Ammon's horn (tissue), 1 donor: ENCODE measurements at regions not wholly inside any gene's neighbourhood (a gene's known extent, or its start where the extent isn't known, plus 50 kb on each side); places are given as distances from the start of the nearest gene placed in this dataset.
"Not testable (repeated sequence)": the region's sequence is repeated elsewhere in the genome, so short reads cannot be mapped to it uniquely, and the experiment has no call there.

Experiments
- DNase-seq: peaks from one replicate; pipeline ENCODE4 v3.0.0-alpha.2; 2016; ENCODE audit warnings: low spot score

- DNase-seq: no peak
Measured at GRCh38 chr4:132094017-132094416, 1055.1 kb upstream of the PCDH10 start.

DNA sequence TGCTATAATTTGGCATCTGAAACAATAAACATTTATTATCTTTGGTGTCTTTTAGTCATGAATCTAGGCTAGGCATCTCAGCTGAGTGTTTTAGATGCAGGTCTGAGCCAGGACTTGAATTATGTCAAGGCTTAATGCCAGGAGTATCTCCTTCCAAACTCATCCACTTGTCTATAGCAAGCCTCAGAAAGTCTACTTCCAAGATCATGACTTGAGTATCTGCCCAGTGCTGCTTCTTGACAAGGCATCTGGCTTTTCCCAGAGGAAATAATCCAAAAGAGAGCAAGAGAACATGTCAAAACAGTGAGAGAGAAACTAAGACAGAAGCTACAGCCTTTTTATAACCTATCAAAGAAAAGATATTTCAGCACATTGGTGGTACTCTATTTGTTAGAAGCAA, 1052.1 kb upstream of the PCDH10 start:
- no peak for DNase-seq

- DNase-seq: no peak
Measured at GRCh38 chr4:132101526-132101925, 1047.6 kb upstream of the PCDH10 start.

GRCh38 chr4:132108784-132109183, 1040.3 kb upstream of the PCDH10 start:
- DNase-seq: no peak

DNA sequence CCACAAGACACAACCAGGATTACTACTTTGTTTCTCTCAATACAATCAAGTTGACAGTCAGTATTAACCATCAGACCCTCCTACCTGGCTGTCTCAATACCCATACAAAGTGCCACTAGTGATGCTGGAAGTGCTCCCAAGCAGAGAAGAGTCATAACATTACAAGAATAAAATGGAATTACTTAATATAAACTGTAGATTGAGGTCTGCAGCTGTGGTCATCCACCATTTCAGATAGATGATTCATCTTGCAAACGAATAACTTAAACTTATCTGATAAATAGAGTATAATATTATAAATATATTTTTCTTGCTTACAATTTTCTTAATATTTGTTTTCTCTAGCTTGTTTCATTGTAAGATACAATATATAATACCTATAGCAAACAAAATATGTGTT, 1034.2 kb upstream of the PCDH10 start:
- no peak for DNase-seq

DNA sequence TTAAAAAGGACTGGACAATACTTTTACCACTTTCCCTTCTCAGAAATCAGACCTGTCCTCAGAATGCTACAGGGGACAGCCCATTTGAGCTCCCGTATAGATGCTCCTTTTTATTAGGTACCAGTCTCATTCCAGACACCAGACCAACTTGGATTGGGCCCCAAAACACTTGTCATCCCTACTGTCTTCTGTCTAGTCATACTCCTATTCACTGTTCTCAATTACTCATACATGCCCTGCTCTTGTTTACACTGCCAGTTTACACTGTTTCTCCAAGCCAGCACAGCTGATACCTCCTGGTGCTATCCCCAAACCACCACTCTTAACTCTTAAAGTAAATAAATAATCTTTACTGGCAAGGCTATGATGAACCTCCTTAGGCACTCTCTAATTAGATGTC, 1026.4 kb upstream of the PCDH10 start:
- not testable (repeated sequence) for DNase-seq

DNA sequence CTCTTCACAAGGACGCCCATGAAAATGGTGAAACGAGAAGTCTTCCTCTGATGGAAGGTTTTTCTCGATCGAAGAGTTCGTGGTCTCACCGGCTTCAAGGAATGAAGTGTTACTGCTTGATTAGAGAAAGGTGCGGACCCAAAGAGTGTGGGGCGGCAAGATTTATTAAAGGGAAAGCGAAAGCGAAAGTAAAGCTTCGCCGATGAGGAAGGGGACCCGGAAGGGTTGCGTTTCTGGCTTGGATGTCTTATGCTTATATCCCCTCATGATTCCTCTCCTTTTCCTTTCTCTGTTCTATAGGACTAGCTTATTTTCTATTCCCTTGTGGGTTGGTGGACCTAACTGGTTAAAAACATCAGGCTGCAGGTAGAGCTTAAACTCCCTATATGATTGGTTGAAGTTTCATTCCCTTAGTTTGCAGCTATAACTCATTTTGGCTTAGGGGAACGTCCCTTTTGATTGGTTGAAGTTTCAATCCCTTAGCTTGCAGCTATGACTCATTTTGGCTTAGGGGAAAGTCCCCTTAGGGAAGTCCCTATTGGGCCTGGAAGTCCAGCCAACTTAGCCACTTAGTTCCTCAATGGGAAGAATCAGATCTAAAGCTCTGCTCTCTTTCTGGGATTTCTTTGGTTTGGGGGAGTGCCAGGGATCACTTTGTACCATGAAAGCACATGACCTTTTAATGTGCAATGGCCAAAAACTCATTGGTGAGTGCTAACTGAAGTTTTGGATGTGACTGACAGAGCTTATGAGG, 1025.0 kb upstream of the PCDH10 start:
- DNase-seq: no peak

DNA sequence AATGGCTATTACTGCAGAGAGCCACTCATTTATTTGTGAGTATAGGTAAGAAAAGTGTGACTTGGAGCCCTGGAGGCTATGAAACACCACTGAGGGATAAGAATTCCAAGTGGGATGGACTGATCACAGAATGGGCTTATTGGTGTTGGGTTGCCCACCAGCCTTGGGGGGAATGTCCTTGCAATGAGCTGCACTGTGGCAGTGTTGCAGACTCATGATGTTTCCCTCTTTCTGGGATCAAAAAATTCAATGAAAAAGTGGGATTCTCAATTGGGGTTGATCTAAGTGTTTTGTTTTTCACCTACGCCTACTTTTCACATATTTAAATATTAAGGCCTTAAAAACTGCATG, 1024.5 kb upstream of the PCDH10 start:
- DNase-seq: no peak

- DNase-seq: no peak
Measured at GRCh38 chr4:132125131-132125530, 1024.0 kb upstream of the PCDH10 start.

GRCh38 chr4:132132433-132132832, 1016.7 kb upstream of the PCDH10 start:
- no peak for DNase-seq

GRCh38 chr4:132169660-132170059, 979.4 kb upstream of the PCDH10 start:
- no peak for DNase-seq

DNA sequence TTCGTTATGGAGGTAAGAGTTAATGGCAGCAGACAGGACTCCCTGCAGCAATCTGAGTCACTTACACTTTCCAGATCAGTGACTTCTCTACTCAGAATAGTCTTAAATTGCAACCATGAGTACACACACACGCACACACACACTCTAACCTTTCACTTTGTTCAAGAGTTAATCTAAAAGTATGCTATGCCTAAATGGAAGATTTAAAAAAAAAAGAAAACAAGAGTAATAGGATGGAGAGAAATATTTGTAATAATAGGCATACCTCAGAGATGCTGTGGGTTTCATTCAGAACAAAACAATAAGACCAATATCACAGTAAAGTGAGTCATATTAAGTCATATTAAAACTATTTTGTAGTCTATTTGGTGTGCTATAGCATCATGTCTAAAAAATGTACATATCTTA, 969.1 kb upstream of the PCDH10 start:
- no peak for DNase-seq

DNA sequence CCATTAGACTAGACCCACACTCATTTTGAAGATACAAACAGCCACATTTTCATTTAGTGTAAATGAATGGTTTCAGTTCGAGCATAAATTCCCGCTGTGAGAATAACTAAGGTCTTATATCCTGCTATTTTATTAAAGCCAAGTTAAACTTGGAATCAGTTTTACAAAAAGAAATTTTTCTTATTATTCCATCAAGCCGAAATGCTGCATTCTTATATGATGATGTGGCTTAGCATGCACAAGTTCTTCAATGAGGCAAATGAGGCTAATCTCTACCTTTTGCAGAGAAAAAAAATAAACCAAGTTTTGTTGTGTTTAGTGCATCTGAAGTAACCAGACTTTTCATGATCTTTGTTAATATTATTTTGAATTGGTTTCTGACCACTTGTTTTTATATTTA, 953.9 kb upstream of the PCDH10 start:
- DNase-seq: no peak

DNA sequence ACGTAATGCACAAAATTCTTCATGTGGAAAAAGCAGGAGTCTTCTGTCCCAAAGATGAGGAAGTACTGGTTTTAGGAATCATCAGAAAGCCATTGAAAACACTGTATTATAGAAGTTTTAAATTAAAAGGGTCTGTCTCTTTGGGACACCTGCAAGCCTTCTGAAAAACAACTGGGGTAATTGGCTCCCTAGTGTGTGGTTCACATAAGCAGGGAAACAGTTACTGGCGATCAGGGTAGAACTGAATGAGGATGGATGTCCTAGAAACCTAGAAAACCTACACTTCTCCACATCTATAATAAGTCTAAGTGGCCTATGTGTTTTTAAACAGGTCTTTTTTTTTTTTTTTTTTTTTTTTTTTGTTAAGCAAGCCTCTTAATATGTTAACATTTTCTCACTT, 945.5 kb upstream of the PCDH10 start:
- DNase-seq: no peak

DNA sequence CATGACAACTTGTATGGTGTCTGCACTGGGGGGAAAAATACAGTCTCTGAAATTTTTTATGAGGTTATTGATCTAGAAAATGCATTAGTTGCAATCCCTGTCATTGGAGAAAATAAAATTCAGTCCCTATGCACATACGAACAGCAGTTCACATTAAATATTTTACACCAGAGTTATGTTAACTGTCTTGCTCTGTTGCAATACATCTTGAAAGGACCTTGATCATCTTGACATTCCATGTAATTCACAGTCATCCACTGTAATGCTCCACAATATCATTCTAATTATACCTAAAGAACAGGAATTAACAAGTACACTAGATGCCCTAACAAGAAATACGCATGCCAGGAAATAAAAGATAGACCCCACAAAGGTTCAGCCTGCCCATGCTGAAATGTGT, 934.6 kb upstream of the PCDH10 start:
- DNase-seq: no peak

GRCh38 chr4:132218406-132218805, 930.7 kb upstream of the PCDH10 start:
- DNase-seq: no peak

DNA sequence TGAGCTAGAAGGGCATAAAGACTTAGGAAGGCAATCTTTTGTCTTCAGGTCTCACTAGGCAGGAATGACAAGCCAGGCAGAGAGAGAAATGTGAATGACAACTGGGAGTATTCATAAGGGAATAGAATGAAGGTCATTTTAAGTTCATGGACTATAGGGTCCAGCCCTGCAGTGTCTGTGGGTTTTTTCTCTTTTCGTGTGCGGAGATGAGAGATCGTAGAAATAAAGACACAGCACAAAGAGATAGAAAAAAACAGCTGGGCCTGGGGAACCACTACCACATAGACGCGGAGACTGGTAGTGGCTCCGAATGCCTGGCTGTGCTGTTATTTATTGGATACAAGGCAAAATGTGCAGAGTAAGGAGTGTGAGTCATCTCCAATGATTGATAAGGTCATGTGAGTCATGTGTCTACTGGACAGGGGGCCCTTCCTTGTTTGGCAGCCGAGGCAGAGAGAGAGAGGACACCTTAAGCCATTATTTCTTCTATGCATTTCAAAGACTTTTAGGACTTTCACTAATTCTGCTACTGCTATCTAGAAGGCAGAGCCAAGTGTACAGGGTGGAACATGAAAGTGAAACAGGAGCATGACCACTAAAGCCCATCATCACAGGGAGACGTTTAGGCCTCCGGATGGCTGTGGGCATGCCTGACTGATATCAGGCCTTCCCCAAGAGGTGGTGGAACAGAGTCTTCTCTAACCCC, 921.8 kb upstream of the PCDH10 start:
- DNase-seq: no peak

DNA sequence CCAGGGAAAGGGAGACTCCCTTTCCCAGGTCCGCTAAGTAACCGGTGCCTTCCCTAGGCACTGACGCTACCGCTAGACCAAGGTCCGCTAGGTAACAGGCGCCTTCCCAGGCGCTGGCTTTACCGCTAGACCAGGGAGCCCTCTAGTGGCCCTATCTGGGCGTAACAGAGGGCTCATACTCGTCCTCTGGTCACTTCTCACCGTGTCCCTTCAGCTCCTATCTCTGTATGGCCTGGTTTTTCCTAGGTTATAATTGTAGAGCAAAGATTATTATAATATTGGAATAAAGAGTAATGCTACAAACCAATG, 921.3 kb upstream of the PCDH10 start:
- not testable (repeated sequence) for DNase-seq

DNA sequence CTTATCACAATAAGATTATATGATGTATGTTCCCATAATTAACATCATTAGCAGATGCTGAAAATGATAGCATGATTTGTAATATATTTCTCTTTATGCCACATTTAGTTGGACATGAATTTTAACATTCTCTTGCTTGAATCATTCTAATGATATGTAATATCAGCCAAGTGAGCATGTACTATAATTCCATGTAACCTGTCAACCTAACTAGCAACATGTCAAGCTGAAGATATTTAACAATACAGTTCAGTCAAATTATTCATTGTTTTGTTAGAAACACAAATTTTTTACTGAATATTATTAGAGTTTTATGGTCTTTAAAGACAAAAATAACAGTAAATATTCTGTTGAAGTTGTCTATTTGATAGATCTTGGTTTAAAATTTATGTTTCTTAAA, 920.4 kb upstream of the PCDH10 start:
- no peak for DNase-seq

DNA sequence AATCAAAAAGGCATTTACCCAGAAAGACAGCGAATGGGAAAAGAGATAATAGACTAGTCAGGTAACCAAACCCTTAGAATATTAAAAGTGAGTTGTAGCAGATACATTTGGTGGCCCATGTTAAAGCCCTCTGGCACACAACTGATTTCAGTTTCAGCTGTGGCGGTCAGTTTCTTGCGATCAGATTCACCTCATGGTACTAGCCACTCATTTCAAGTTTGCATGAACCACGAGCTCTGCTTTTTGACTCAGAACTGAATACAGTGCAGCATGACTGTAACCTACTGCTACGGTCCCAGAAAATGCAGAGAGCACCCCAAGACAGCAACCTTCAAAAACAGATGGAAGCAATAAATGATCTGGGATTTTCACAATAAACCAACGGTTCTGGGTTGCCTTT, 919.1 kb upstream of the PCDH10 start:
- no peak for DNase-seq

DNA sequence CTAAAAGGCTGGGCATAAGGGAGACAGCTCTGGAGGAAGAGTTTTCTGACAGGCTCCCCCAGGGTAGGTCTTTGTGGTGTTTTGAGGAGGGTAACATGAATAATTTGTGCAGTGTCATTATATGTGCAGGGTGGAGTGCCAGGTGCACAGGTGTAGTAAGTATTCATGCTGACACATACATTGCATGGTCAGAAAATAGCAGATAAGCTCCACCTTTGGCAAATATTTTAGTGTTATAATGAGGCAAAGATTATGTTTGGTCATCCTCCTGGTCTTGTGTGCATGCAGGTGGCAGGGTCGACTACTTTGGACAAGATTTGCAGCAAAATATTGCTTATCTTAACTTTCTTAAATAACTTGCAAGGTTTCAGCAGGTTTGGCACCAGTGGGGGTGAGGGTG, 910.4 kb upstream of the PCDH10 start:
- DNase-seq: no peak

DNA sequence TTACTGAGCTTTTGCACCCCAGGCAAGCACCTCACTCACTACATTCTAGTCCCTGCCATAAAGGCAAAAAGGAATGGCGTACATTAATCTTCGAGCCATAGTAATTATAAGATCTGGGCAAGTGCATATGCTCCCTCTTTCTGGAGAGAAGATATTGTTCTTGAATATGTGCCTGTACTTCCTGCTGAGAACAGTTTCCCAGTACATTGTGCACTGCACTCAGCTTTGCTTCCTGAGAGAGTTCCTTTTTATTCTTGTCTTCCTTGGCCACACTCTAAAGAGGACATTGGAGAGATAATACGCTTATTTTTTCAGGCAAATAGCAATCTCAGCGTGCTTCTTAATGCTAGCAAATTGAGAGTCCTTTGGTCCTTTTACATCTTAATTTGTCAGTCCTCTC, 909.0 kb upstream of the PCDH10 start:
- no peak for DNase-seq

- no peak for DNase-seq
Measured at GRCh38 chr4:132245319-132245718, 903.8 kb upstream of the PCDH10 start.

GRCh38 chr4:132264176-132264575, 884.9 kb upstream of the PCDH10 start:
- DNase-seq: no peak
